ENCODE measurements at regions not wholly inside any gene's neighbourhood (a gene's known extent, or its start where the extent isn't known, plus 50 kb on each side); places are given as distances from the start of the nearest gene placed in this dataset.

- Histone ChIP-seq H3K9me2 (ENCODE audit: low read depth, low read length) (no peaks in the 10 kb centered on the region), H4K20me1 (ENCODE audit: insufficient read depth, low read length) (no peaks in the 10 kb centered on the region), H3K4me2 (ENCODE audit: low read length) (no peak overlapping the region), H3K36me3 (ENCODE audit: insufficient read depth, low read length) (no peaks in the 10 kb centered on the region), H3K79me2 (ENCODE audit: insufficient read depth, low read length) (no peaks in the 10 kb centered on the region), H3K4me1 (ENCODE audit: insufficient read depth, low read length, severe bottlenecking) (no peaks in the 10 kb centered on the region), H2AFZ (ENCODE audit: low read length) (no peak overlapping the region), H3K27me3 (ENCODE audit: insufficient read depth, low read length) (no peaks in the 10 kb centered on the region), H3F3A (ENCODE audit: insufficient read depth, low read length) (no peaks in the 10 kb centered on the region), H3K9me3 (ENCODE audit: low read length) (no peaks in the 10 kb centered on the region), H3K27ac (ENCODE audit: low read depth, low read length, poor library complexity, severe bottlenecking) (no peak overlapping the region), H3K4me3 (ENCODE audit: low read depth, low read length, poor library complexity, severe bottlenecking) (no peak overlapping the region), H3K9ac (ENCODE audit: low read length) (no peak overlapping the region)
- TF ChIP-seq CTCF (IDR thresholded peaks at IDR 0.05; ENCODE audit: low read length) (no peak), EZH2 (IDR thresholded peaks at IDR 0.05; ENCODE audit: borderline replicate concordance, low read length) (no peak)
Measured at GRCh38 chr2:138122891-138123290, 158.6 kb downstream of the HNMT start.

- no peak for TF ChIP-seq EZH2 (IDR thresholded peaks at IDR 0.05; ENCODE audit: borderline replicate concordance, low read length)
- TF ChIP-seq CTCF (IDR thresholded peaks at IDR 0.05; ENCODE audit: low read length), result no peak
Measured at GRCh38 chr2:138123741-138124140, 159.5 kb downstream of the HNMT start.

GRCh38 chr2:138124521-138124920, 160.2 kb downstream of the HNMT start:
- no peak overlapping the region for H2AFZ ChIP-seq (ENCODE audit: low read length)
- no peaks in the 10 kb centered on the region for H3K9me2 ChIP-seq (ENCODE audit: low read depth, low read length)
- H3K79me2 ChIP-seq (ENCODE audit: insufficient read depth, low read length), result no peaks in the 10 kb centered on the region
- H3K9me3 ChIP-seq (ENCODE audit: low read length), result no peaks in the 10 kb centered on the region
- H3K36me3 ChIP-seq (ENCODE audit: insufficient read depth, low read length), result no peaks in the 10 kb centered on the region
- no peaks in the 10 kb centered on the region for H3K27me3 ChIP-seq (ENCODE audit: insufficient read depth, low read length)
- no peaks in the 10 kb centered on the region for H4K20me1 ChIP-seq (ENCODE audit: insufficient read depth, low read length)
- H3F3A ChIP-seq (ENCODE audit: insufficient read depth, low read length), result no peaks in the 10 kb centered on the region
- TF ChIP-seq CTCF (IDR thresholded peaks at IDR 0.05; ENCODE audit: low read length), result no peak
- no peak for TF ChIP-seq EZH2 (IDR thresholded peaks at IDR 0.05; ENCODE audit: borderline replicate concordance, low read length)
- H3K27ac ChIP-seq (ENCODE audit: low read depth, low read length, poor library complexity, severe bottlenecking), result no peak overlapping the region
- no peaks in the 10 kb centered on the region for H3K4me1 ChIP-seq (ENCODE audit: insufficient read depth, low read length, severe bottlenecking)
- H3K9ac ChIP-seq (ENCODE audit: low read length), result no peak overlapping the region
- no peak overlapping the region for H3K4me3 ChIP-seq (ENCODE audit: low read depth, low read length, poor library complexity, severe bottlenecking)
- no peak overlapping the region for H3K4me2 ChIP-seq (ENCODE audit: low read length)

More at GRCh38 chr2:138123741-138124140, 159.5 kb downstream of the HNMT start:
- H3K9me3 ChIP-seq (ENCODE audit: low read length), result no peaks in the 10 kb centered on the region
- H3K27me3 ChIP-seq (ENCODE audit: insufficient read depth, low read length), result no peaks in the 10 kb centered on the region
- no peaks in the 10 kb centered on the region for H3K9me2 ChIP-seq (ENCODE audit: low read depth, low read length)
- no peaks in the 10 kb centered on the region for H3F3A ChIP-seq (ENCODE audit: insufficient read depth, low read length)
- no peak overlapping the region for H3K4me3 ChIP-seq (ENCODE audit: low read depth, low read length, poor library complexity, severe bottlenecking)
- no peaks in the 10 kb centered on the region for H3K79me2 ChIP-seq (ENCODE audit: insufficient read depth, low read length)
- no peak overlapping the region for H3K4me2 ChIP-seq (ENCODE audit: low read length)
- H3K36me3 ChIP-seq (ENCODE audit: insufficient read depth, low read length), result no peaks in the 10 kb centered on the region
- no peak overlapping the region for H3K9ac ChIP-seq (ENCODE audit: low read length)
- H3K27ac ChIP-seq (ENCODE audit: low read depth, low read length, poor library complexity, severe bottlenecking), result no peak overlapping the region
- H3K4me1 ChIP-seq (ENCODE audit: insufficient read depth, low read length, severe bottlenecking), result no peaks in the 10 kb centered on the region
- H2AFZ ChIP-seq (ENCODE audit: low read length), result no peak overlapping the region
- no peaks in the 10 kb centered on the region for H4K20me1 ChIP-seq (ENCODE audit: insufficient read depth, low read length)
